GM06990 (cell line): ENCODE measurements at regions not wholly inside any gene's neighbourhood (a gene's known extent, or its start where the extent isn't known, plus 50 kb on each side); places are given as distances from the start of the nearest gene placed in this dataset.

Experiments used
- DNase-seq: peaks from one replicate; pipeline ENCODE4 v3.0.0-alpha.2; 2011; ENCODE audit not compliant: insufficient read length; ENCODE audit errors: extremely low read depth
- H3K27me3 ChIP-seq: replicated peaks from 2 replicates; pipeline ENCODE4 v1.6.0; 2011; ENCODE audit warnings: low read length; ENCODE audit not compliant: control insufficient read depth, insufficient read depth
- H3K36me3 ChIP-seq: 2 replicates; pipeline ENCODE4 v1.5.1; 2011; ENCODE audit warnings: low read length; ENCODE audit not compliant: control insufficient read depth, insufficient read depth
- H3K4me3 ChIP-seq: replicated peaks from 2 replicates; pipeline ENCODE4 v1.5.1; 2011; ENCODE audit warnings: low read depth, mild to moderate bottlenecking, control low read depth, low read length
- CTCF ChIP-seq: IDR thresholded peaks from 2 replicates; pipeline ENCODE4 v1.5.1; 2011; ENCODE audit warnings: low read length, control low read depth, mild to moderate bottlenecking, inconsistent platforms; ENCODE audit not compliant: insufficient read depth, poor library complexity, severe bottlenecking

- no peak for DNase-seq
- Histone ChIP-seq H3K4me3 (no peak overlapping the region), H3K36me3 (no peaks in the 10 kb centered on the region), H3K27me3 (no peaks in the 10 kb centered on the region)
- TF ChIP-seq CTCF, result peak; percentile 27
Observed at GRCh38 chr13:97753942-97754670, 199.4 kb upstream of the IPO5 start.

DNA sequence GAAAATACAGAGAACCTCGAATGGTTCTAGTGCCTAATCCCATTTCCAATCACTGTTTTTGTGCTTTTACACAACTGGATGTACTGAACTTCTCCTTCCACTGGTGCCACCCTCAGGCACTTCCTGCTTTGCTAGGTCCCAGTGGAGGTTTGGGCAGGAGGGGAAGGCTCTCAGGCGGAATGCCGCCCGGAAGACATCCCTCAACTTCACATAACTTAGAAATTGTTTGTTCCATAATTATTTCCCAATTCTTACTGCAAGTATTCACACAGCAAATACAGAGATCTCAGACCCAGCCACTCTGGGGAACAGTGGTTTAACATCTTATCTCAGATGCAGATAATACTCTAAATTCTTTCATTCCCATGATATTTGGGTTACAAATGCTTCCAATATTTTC is 195.7 kb upstream of the IPO5 start:
- no peak for DNase-seq
- no peak for TF ChIP-seq CTCF
- Histone ChIP-seq H3K27me3 (no peaks in the 10 kb centered on the region; the same call in 1 of the 2 replicates), H3K36me3 (no peaks in the 10 kb centered on the region), H3K4me3 (no peak overlapping the region)

GRCh38 chr13:97758317-97758716 is 195.2 kb upstream of the IPO5 start:
- DNase-seq, result no peak
- Histone ChIP-seq H3K27me3 (no peaks in the 10 kb centered on the region; the same call in 1 of the 2 replicates), H3K36me3 (no peaks in the 10 kb centered on the region), H3K4me3 (no peak overlapping the region)
- TF ChIP-seq CTCF, result no peak

- Histone ChIP-seq H3K4me3 (no peak overlapping the region), H3K27me3 (no peaks in the 10 kb centered on the region; the same call in 1 of the 2 replicates), H3K36me3 (no peaks in the 10 kb centered on the region)
- no peak for DNase-seq
- no peak for TF ChIP-seq CTCF
Observed at GRCh38 chr13:97761796-97762540, 191.5 kb upstream of the IPO5 start.

DNA sequence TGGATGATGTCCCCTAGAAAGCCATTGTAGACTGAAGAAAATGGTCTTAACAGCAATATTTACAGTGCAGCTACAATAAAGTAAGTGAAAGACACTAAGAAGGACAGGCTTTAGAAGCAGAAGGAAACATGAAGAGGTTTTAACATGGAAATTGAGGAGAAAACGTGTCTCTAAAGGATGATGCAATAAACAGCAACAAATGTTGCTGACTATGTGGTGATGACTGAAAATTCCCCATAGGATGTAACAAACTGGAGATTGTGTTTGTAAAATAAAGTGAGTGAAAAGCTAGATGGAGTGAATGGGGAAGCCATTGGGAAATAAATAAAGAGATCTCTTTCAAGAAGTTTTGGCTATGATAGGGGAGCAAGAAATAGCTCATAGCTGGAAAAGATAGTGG is 186.7 kb upstream of the IPO5 start:
- H3K36me3 ChIP-seq, result no peaks in the 10 kb centered on the region
- no peak overlapping the region for H3K4me3 ChIP-seq
- no peaks in the 10 kb centered on the region; the same call in 1 of the 2 replicates for H3K27me3 ChIP-seq
- TF ChIP-seq CTCF, result no peak
- no peak for DNase-seq
